IMR-90 (cell line): ENCODE measurements at regions not wholly inside any gene's neighbourhood (a gene's known extent, or its start where the extent isn't known, plus 50 kb on each side); places are given as distances from the start of the nearest gene placed in this dataset.

Experiments
- CEBPB ChIP-seq: IDR thresholded peaks from 2 replicates; pipeline ENCODE4 v1.6.1; 2012; ENCODE audit warnings: low read depth, low read length, improper control_type of control experiment
- MAFK ChIP-seq: IDR thresholded peaks from 2 replicates; pipeline ENCODE4 v1.6.1; 2012; ENCODE audit warnings: low read depth, low read length, improper control_type of control experiment
- MAZ ChIP-seq: IDR thresholded peaks from 2 replicates; pipeline ENCODE4 v1.6.1; 2012; ENCODE audit warnings: low read depth, mild to moderate bottlenecking, low read length, improper control_type of control experiment, moderate library complexity, borderline replicate concordance
- MXI1 ChIP-seq: IDR thresholded peaks from 2 replicates; pipeline ENCODE4 v1.6.1; 2012; ENCODE audit warnings: low read depth, mild to moderate bottlenecking, low read length, moderate library complexity, borderline replicate concordance
- NFE2L2 ChIP-seq: fragments of 150-350 bp; IDR thresholded peaks from 2 replicates; pipeline ENCODE4 v1.6.1; 2016; ENCODE audit warnings: low read depth, mild to moderate bottlenecking, low read length
- POLR2A ChIP-seq: IDR thresholded peaks from 2 replicates; pipeline ENCODE4 v1.6.1; 2012; ENCODE audit warnings: mild to moderate bottlenecking, low read depth, low read length
- RAD21 ChIP-seq: IDR thresholded peaks from 2 replicates; pipeline ENCODE4 v1.6.1; 2012; ENCODE audit warnings: low read length, improper control_type of control experiment
- RFX5 ChIP-seq: IDR thresholded peaks from 2 replicates; pipeline ENCODE4 v1.8.0; 2012; ENCODE audit warnings: low read depth, mild to moderate bottlenecking, low read length, moderate library complexity
- TF ChIP-seq, protein P1 (sequence below): conservative IDR thresholded peaks from 2 replicates; pipeline ENCODE4 v1.5.1; 2012; ENCODE audit warnings: mild to moderate bottlenecking, low read depth, low read length, improper control_type of control experiment
- TF ChIP-seq, protein P2 (sequence below): fragments of 150-350 bp; IDR thresholded peaks from 2 replicates; pipeline ENCODE4 v1.6.1; 2016; ENCODE audit warnings: low read depth, mild to moderate bottlenecking, low read length, moderate library complexity, borderline replicate concordance

DNA sequence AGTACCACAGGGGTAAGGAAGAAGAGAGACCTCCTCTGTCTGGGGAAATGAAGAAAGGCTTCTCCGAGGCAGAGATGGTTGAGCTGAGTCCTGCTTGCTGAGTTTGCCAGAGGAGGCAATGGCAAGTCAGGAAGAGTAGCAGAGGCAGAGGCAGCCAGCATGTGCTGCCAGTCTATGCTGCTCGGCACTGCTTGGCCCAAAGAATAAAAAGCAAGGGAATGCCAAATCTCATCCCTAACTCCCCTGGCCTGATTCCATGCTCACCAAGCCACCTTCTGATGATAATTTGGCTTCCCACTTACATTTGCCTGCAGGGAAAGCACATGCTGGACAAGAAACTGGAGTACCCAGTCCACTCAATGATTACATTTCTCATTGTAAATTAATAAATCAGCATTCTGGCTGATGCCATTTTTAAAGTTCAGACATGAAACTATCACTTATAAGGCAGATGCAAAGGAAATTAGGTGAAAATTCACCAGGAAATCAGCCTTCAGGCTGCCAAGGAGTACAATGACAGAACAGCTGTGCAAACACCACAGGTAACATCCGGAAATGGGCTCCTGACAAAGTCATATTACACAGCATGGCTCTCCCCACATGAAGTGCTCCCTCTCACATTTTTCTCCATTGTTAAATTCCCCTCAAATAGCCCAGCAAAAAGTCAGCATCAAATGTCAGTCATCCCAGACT, 245.9 kb downstream of the MTERF1 start:
- TF ChIP-seq, protein P1, sequence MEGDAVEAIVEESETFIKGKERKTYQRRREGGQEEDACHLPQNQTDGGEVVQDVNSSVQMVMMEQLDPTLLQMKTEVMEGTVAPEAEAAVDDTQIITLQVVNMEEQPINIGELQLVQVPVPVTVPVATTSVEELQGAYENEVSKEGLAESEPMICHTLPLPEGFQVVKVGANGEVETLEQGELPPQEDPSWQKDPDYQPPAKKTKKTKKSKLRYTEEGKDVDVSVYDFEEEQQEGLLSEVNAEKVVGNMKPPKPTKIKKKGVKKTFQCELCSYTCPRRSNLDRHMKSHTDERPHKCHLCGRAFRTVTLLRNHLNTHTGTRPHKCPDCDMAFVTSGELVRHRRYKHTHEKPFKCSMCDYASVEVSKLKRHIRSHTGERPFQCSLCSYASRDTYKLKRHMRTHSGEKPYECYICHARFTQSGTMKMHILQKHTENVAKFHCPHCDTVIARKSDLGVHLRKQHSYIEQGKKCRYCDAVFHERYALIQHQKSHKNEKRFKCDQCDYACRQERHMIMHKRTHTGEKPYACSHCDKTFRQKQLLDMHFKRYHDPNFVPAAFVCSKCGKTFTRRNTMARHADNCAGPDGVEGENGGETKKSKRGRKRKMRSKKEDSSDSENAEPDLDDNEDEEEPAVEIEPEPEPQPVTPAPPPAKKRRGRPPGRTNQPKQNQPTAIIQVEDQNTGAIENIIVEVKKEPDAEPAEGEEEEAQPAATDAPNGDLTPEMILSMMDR: no peak
- TF ChIP-seq POLR2A (no peak), RFX5 (no peak), RAD21 (no peak), NFE2L2 (no peak), MAZ (no peak), MXI1 (no peak), MAFK (no peak), CEBPB (no peak)
- TF ChIP-seq, protein P2, sequence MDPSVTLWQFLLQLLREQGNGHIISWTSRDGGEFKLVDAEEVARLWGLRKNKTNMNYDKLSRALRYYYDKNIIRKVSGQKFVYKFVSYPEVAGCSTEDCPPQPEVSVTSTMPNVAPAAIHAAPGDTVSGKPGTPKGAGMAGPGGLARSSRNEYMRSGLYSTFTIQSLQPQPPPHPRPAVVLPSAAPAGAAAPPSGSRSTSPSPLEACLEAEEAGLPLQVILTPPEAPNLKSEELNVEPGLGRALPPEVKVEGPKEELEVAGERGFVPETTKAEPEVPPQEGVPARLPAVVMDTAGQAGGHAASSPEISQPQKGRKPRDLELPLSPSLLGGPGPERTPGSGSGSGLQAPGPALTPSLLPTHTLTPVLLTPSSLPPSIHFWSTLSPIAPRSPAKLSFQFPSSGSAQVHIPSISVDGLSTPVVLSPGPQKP: no peak
